Cardiac muscle cell (in vitro differentiated cells and primary cell): ENCODE measurements at regions not wholly inside any gene's neighbourhood (a gene's known extent, or its start where the extent isn't known, plus 50 kb on each side); places are given as distances from the start of the nearest gene placed in this dataset.

ENCODE experiments used
- DNase-seq, 2 donors: peaks; one replicate each; pipeline versions ENCODE4 v3.0.0 to v3.0.0-alpha.2; 2010 to 2017; ENCODE audit warnings: low read depth in 1 of 2, low spot score in 1 of 2
- H3K27ac ChIP-seq: fragments of 200-600 bp; sonication (generic); 2 replicates; pipeline ENCODE4 v1.5.1; 2016
- H3K27me3 ChIP-seq: fragments of 200-600 bp; sonication (generic); 2 replicates; pipeline ENCODE4 v1.6.0; 2016; ENCODE audit warnings: control low read depth
- H3K36me3 ChIP-seq: fragments of 200-600 bp; sonication (generic); 2 replicates; pipeline ENCODE4 v1.5.1; 2016; ENCODE audit warnings: control low read depth
- H3K4me1 ChIP-seq: fragments of 200-600 bp; sonication (generic); 2 replicates; pipeline ENCODE4 v1.8.1; 2017; ENCODE audit warnings: low read depth, mild to moderate bottlenecking, mixed run types
- H3K4me3 ChIP-seq: fragments of 200-600 bp; sonication (generic); 2 replicates; pipeline ENCODE4 v1.5.1; 2016; ENCODE audit warnings: mild to moderate bottlenecking
- H3K9me3 ChIP-seq: fragments of 200-600 bp; sonication (generic); 2 replicates; pipeline ENCODE4 v1.5.1; 2017; ENCODE audit warnings: low read depth, mild to moderate bottlenecking, control low read depth
- CTCF ChIP-seq: IDR thresholded peaks from 2 replicates; pipeline ENCODE4 v1.5.1; 2012; ENCODE audit warnings: low read depth, mild to moderate bottlenecking, low read length

GRCh38 chr10:76679030-76679429, 958.6 kb downstream of the KCNMA1 start:
- Histone ChIP-seq H3K27ac (no peak overlapping the region), H3K9me3 (no peaks in the 10 kb centered on the region), H3K4me1 (no peaks in the 10 kb centered on the region), H3K36me3 (no peaks in the 10 kb centered on the region), H3K27me3 (no peaks in the 10 kb centered on the region), H3K4me3 (no peak overlapping the region)
- no peak for TF ChIP-seq CTCF
- DNase-seq, result no peak

DNA sequence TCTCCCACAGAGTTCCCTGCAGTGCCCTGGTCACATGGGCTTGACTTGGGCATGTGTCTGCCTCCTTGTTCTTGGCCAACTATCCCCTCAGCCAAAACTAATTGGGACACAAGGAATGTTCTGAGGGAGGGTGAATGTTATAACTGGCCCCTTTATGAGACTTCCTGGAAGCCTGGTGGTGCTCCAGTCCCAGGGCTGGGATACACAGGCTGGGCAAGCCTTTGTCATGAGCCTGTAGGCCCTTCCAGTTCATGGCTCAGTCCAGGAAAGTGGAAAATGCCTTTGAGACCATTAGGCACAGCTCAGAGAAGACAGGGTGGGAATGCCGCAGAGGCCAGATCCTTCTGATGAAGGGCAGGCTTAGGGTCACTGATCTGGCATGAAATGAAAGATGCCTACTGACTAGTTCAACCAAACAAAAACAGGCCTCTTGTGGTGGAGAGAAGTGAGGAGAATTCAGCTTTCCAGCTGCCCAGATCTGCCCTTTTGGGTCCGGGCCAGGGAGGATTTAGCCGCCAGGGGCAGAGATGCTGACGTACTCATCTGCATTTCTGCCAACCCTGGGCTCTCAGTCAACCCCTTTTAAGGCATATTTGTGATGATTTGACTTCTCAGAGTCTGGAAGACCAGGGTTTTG, 961.5 kb downstream of the KCNMA1 start:
- H3K4me1 ChIP-seq, result no peaks in the 10 kb centered on the region
- no peak for TF ChIP-seq CTCF
- no peak overlapping the region for H3K27ac ChIP-seq
- H3K27me3 ChIP-seq, result no peaks in the 10 kb centered on the region
- no peaks in the 10 kb centered on the region for H3K9me3 ChIP-seq
- DNase-seq, result peak in 1 of 2 donors; percentile 8
- no peaks in the 10 kb centered on the region for H3K36me3 ChIP-seq
- H3K4me3 ChIP-seq, result no peak overlapping the region

DNA sequence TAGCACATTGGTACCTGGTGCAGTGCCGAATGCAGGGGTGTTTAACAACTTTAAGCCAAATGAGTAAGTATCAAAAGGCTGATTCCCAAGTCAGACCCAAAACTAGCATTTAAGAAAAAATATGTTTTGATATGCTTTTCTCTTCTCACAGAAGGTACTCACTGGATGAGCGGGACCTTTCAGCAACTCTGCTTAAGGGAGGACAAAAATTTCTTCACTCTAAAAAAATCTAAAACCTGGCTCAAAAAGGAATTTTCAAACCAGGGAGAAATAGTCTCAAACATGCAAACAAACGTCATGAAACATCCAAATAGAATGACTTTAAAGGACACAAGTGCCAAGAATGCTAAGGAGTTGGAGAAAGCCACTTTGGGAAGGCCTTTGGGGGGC, 962.1 kb downstream of the KCNMA1 start:
- Histone ChIP-seq H3K4me1 (no peaks in the 10 kb centered on the region), H3K27me3 (no peaks in the 10 kb centered on the region), H3K36me3 (no peaks in the 10 kb centered on the region), H3K9me3 (no peaks in the 10 kb centered on the region), H3K27ac (no peak overlapping the region), H3K4me3 (no peak overlapping the region)
- no peak for DNase-seq
- TF ChIP-seq CTCF, result no peak

DNA sequence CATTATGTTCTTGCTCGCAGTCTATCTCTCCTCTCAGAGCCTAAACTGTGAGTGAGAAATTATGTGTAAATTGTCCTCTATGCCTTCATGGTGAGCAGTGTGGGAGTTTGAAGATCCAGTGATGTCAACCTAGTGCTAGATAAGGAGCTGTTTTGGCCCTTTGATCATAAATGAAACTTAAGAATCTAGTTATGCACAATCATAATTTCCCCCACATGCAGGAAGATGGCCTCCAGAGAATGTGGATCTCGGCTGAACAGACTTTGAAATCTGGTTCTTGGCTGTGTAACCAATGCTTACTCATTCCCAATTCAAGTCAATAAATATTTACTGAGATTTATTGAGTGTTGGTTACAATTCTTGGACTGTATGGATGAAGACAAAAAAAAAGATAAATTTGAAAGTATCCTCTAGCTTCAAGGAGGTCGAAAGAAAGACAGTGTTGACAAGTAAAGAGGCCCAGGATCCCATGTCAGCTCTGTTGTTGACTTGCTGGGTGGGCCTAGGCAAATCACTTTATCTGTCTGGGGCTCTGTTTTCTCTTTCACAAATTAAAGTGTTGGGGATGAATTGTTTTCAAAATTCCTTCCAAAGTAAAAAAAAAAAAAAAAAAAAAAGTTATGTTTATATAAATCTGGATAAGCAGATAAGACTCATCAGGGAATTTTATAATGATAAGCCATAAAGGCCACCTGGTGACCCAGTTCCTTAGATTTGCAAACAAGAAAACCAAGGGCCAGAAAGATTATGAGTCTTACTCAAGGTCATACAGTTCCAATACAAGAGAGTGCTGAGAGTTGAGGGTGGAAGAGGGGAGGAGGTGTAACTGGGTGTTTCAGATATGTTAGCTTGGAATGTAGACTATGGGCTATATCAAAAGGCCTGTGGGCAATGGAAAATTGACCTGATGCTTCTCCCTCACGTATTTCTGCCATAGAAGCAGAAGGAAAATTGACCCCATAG, 969.9 kb downstream of the KCNMA1 start:
- DNase-seq, result no peak
- TF ChIP-seq CTCF, result no peak
- no peak overlapping the region for H3K4me3 ChIP-seq
- H3K27me3 ChIP-seq, result no peaks in the 10 kb centered on the region
- H3K4me1 ChIP-seq, result no peaks in the 10 kb centered on the region
- no peaks in the 10 kb centered on the region for H3K9me3 ChIP-seq
- no peaks in the 10 kb centered on the region for H3K36me3 ChIP-seq
- H3K27ac ChIP-seq, result no peak overlapping the region

DNA sequence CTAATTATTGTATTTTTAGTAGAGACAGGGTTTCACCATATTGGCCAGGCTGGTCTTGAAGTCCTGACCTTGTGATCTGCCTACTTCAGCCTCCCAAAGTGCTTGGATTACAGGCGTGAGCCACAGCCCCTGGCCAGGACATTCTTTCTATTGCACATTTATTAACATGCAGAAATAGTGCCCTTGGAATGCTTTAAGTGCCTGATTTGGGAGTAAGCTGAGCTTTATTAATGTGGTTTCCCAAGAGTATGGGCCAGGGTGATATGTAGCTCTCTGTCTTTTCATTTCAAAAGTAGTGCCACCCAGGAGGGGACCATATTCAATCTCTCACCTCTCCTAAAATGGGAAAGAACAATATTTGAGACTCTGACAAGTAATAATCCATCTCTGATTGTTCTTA, 970.7 kb downstream of the KCNMA1 start:
- TF ChIP-seq CTCF, result no peak
- no peaks in the 10 kb centered on the region for H3K4me1 ChIP-seq
- H3K4me3 ChIP-seq, result no peak overlapping the region
- no peak for DNase-seq
- no peaks in the 10 kb centered on the region for H3K36me3 ChIP-seq
- no peaks in the 10 kb centered on the region for H3K27me3 ChIP-seq
- no peaks in the 10 kb centered on the region for H3K9me3 ChIP-seq
- H3K27ac ChIP-seq, result no peak overlapping the region
